OCI-LY7 (cell line): ENCODE measurements at regions not wholly inside any gene's neighbourhood (a gene's known extent, or its start where the extent isn't known, plus 50 kb on each side); places are given as distances from the start of the nearest gene placed in this dataset.

Experiments
- BruUV-seq: library from RNA; stranded (reverse); fragments of 400-500 nt; replicated peaks from 2 replicates; lab custom pipeline; 2021; lab: Mats Ljungman, UMichigan
- CTCF ChIA-PET: fragments of 300-600 bp; sonication (Branson Sonifier 250); formaldehyde crosslinking; loops from one replicate; lab custom pipeline; 2022; ENCODE audit warnings: antibody characterized with exemption; ENCODE audit not compliant: unreplicated experiment; lab: Charles Lee
- POLR2A ChIA-PET: fragments of 300-600 bp; sonication (Branson Sonifier 250); formaldehyde crosslinking; loops from one replicate; lab custom pipeline; 2022; ENCODE audit warnings: antibody characterized with exemption; lab: Charles Lee
- DNase-seq: peaks from one replicate; pipeline ENCODE4 v3.0.0-alpha.2; 2015; ENCODE audit warnings: low spot score
- H2AFZ ChIP-seq: fragments of 200-600 bp; sonication (generic), shearing (Covaris generic); 2 replicates; pipeline ENCODE4 v1.6.1; 2014; ENCODE audit warnings: mild to moderate bottlenecking, antibody characterized with exemption, low read length, moderate library complexity
- H3K27ac ChIP-seq: fragments of 200-600 bp; sonication (generic); 2 replicates; pipeline ENCODE4 v1.5.1; 2014; ENCODE audit warnings: mixed run types, low read depth, mild to moderate bottlenecking, moderate library complexity, low read length, inconsistent platforms; ENCODE audit not compliant: poor library complexity, severe bottlenecking
- H3K36me3 ChIP-seq: fragments of 200-600 bp; sonication (generic); 2 replicates; pipeline ENCODE4 v1.6.1; 2014; ENCODE audit warnings: mild to moderate bottlenecking, antibody characterized with exemption, low read length, moderate library complexity, mixed read lengths; ENCODE audit not compliant: insufficient read depth
- H3K4me1 ChIP-seq: fragments of 200-600 bp; sonication (generic); 2 replicates; pipeline ENCODE4 v1.5.1; 2014; ENCODE audit warnings: mild to moderate bottlenecking, low read length; ENCODE audit not compliant: insufficient read depth, poor library complexity, severe bottlenecking
- H3K4me2 ChIP-seq: fragments of 200-600 bp; sonication (generic); 2 replicates; pipeline ENCODE4 v1.6.1; 2014; ENCODE audit warnings: mild to moderate bottlenecking, low read length
- H3K4me3 ChIP-seq: fragments of 200-600 bp; sonication (generic); 2 replicates; pipeline ENCODE4 v1.5.1; 2014; ENCODE audit warnings: mild to moderate bottlenecking, low read depth, low read length; ENCODE audit not compliant: poor library complexity, severe bottlenecking
- H3K79me2 ChIP-seq: fragments of 200-600 bp; sonication (generic); 2 replicates; pipeline ENCODE4 v1.6.1; 2016; ENCODE audit warnings: low read depth, mild to moderate bottlenecking, low read length, moderate library complexity, mixed read lengths; ENCODE audit not compliant: insufficient read depth
- H3K9me2 ChIP-seq: fragments of 200-600 bp; sonication (generic); 2 replicates; pipeline ENCODE4 v1.6.1; 2016; ENCODE audit warnings: mild to moderate bottlenecking, low read length, mixed read lengths; ENCODE audit not compliant: insufficient read depth
- H3K9me3 ChIP-seq: fragments of 200-600 bp; sonication (generic); 2 replicates; pipeline ENCODE4 v1.6.1; 2014; ENCODE audit warnings: mild to moderate bottlenecking, mixed run types, low read length, mixed read lengths
- H4K20me1 ChIP-seq: fragments of 200-600 bp; sonication (generic); 2 replicates; pipeline ENCODE4 v1.6.1; 2014; ENCODE audit warnings: mild to moderate bottlenecking, antibody characterized with exemption, low read length, moderate library complexity, mixed read lengths; ENCODE audit not compliant: insufficient read depth
- EZH2phosphoT487 ChIP-seq: fragments of 200-600 bp; sonication (generic); IDR thresholded peaks from 2 replicates; pipeline ENCODE4 v1.6.1; 2018; ENCODE audit warnings: low read depth, borderline replicate concordance, mild to moderate bottlenecking, mixed run types, antibody characterized with exemption, low read length, moderate library complexity, mixed read lengths
- intact Hi-C: fragments of 100-400 bp; cut with micrococcal nuclease; formaldehyde crosslinking; loops from one replicate; pipeline ENCODE4 v1.10.0; 2022; ENCODE audit not compliant: unreplicated experiment
- TF ChIP-seq, protein P1 (sequence below): fragments of 200-600 bp; sonication (generic); conservative IDR thresholded peaks from 2 replicates; pipeline ENCODE4 v1.5.1; 2014; ENCODE audit warnings: mild to moderate bottlenecking, antibody characterized with exemption, low read length, moderate library complexity, mixed read lengths

DNA sequence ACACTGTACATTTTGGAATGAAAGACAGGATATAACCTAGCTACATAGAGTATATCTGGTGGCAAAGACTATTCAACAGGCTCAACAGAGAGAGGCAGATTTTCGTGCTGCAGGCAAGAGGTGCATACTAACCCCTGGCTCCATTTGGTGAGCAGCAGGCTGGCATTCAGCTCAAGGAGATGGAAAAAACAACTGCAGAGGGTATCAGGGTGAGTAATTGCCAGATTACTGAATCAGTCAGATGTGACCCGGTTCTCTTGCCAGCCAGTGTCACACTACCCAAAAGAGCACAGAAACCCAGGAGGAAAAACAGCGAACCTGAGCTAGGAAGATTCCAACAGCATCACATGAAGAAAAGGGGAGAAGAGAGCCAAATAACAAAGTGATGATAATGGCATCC is 130.4 kb upstream of the PRLR start:
- Histone ChIP-seq H2AFZ (no peak overlapping the region), H3K36me3 (no peaks in the 10 kb centered on the region), H3K4me2 (no peak overlapping the region), H3K4me3 (no peak overlapping the region), H4K20me1 (no peaks in the 10 kb centered on the region), H3K9me2 (no peaks in the 10 kb centered on the region), H3K27ac (no peak overlapping the region), H3K4me1 (no peaks in the 10 kb centered on the region), H3K79me2 (no peaks in the 10 kb centered on the region), H3K9me3 (no peaks in the 10 kb centered on the region)
- intact Hi-C loops, result no loop called here
- CTCF ChIA-PET, result no interaction called here
- no TSS peak for BruUV-seq
- no peak for TF ChIP-seq EZH2phosphoT487
- TF ChIP-seq, protein P1, sequence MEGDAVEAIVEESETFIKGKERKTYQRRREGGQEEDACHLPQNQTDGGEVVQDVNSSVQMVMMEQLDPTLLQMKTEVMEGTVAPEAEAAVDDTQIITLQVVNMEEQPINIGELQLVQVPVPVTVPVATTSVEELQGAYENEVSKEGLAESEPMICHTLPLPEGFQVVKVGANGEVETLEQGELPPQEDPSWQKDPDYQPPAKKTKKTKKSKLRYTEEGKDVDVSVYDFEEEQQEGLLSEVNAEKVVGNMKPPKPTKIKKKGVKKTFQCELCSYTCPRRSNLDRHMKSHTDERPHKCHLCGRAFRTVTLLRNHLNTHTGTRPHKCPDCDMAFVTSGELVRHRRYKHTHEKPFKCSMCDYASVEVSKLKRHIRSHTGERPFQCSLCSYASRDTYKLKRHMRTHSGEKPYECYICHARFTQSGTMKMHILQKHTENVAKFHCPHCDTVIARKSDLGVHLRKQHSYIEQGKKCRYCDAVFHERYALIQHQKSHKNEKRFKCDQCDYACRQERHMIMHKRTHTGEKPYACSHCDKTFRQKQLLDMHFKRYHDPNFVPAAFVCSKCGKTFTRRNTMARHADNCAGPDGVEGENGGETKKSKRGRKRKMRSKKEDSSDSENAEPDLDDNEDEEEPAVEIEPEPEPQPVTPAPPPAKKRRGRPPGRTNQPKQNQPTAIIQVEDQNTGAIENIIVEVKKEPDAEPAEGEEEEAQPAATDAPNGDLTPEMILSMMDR, result no peak
- POLR2A ChIA-PET, result interaction anchor here (0.7 kb wide), 1 partner anchor 12 kb away, joined by 4 read pairs; no protein-coding TSS in a partner anchor
- no peak for DNase-seq

- ChIA-PET CTCF (no interaction called here), POLR2A (no interaction called here)
- H3K36me3 ChIP-seq, result no peaks in the 10 kb centered on the region
- H3K4me2 ChIP-seq, result no peak overlapping the region
- no peak overlapping the region for H3K4me3 ChIP-seq
- intact Hi-C loops, result no loop called here
- no peak for DNase-seq
- TF ChIP-seq, protein P1, result no peak
- no peak for TF ChIP-seq EZH2phosphoT487
- no peaks in the 10 kb centered on the region for H3K9me3 ChIP-seq
- BruUV-seq, result no TSS peak
- no peaks in the 10 kb centered on the region for H4K20me1 ChIP-seq
- H2AFZ ChIP-seq, result no peak overlapping the region
- no peaks in the 10 kb centered on the region for H3K4me1 ChIP-seq
- no peaks in the 10 kb centered on the region for H3K79me2 ChIP-seq
- H3K27ac ChIP-seq, result no peak overlapping the region
- no peaks in the 10 kb centered on the region for H3K9me2 ChIP-seq
Measured at GRCh38 chr5:35359859-35360258, 129.6 kb upstream of the PRLR start.

- DNase-seq, result no peak
- ChIA-PET POLR2A (no interaction called here), CTCF (no interaction called here)
- Histone ChIP-seq H4K20me1 (no peaks in the 10 kb centered on the region), H3K9me3 (no peaks in the 10 kb centered on the region), H3K4me2 (no peak overlapping the region), H3K9me2 (no peaks in the 10 kb centered on the region), H3K27ac (no peak overlapping the region), H3K79me2 (no peaks in the 10 kb centered on the region), H3K36me3 (no peaks in the 10 kb centered on the region), H3K4me1 (no peaks in the 10 kb centered on the region), H3K4me3 (no peak overlapping the region), H2AFZ (no peak overlapping the region)
- TF ChIP-seq, protein P1, result no peak
- no peak for TF ChIP-seq EZH2phosphoT487
- intact Hi-C loops, result no loop called here
- no TSS peak for BruUV-seq
Measured at GRCh38 chr5:35357973-35358372, 127.7 kb upstream of the PRLR start.
